DMS53 (cell line): ENCODE measurements at regions not wholly inside any gene's neighbourhood (a gene's known extent, or its start where the extent isn't known, plus 50 kb on each side); places are given as distances from the start of the nearest gene placed in this dataset.

Experiments used
- DNase-seq: peaks from one replicate; lab custom pipeline; 2025; lab: John Stamatoyannopoulos, UW

DNA sequence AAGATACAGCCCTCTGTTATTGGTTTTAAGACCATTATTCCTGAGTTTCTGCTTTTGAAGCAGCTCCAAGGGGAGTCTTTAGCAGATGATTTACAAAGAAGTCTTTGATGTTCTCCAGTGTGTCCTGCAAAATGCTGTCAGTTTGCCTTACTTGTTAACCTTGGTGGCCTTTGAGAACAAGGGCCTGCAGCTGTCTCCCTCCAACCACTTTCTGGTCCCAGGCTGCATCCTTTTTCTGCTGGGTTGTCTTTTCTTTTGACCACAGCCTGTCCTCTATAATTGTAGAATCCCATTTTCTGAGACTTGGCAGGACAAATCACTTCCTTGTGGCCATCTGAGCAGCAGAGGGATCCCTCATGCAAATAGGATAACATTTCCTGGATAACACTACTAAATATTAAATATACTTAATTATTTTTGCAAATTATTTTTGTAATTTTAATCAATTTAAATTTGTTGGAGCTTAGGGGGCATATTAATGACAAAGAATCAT, 281.4 kb downstream of the DMRT2 start:
- DNase-seq: no peak

GRCh38 chr9:1332156-1332555, 282.0 kb downstream of the DMRT2 start:
- no peak for DNase-seq

DNA sequence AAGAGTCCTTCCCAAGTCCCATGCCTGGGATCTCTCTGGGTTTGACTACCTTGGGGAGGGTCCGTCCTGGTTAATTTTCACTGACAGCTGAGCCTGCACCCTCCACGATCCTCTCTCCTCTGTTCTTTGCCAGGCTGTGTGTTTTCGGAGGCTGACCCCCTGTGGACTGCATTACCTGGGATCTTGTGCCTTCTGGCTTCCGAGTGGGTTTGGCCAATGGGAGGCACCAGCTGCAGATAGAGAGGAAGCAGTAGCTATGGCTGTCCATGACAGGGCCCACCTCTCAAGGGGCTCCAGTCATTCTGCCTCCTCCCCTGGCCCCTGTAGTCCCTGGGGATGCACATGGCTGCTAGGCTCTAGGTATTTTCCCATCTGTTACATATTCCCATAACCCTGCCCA, 285.0 kb downstream of the DMRT2 start:
- DNase-seq: no peak

DNA sequence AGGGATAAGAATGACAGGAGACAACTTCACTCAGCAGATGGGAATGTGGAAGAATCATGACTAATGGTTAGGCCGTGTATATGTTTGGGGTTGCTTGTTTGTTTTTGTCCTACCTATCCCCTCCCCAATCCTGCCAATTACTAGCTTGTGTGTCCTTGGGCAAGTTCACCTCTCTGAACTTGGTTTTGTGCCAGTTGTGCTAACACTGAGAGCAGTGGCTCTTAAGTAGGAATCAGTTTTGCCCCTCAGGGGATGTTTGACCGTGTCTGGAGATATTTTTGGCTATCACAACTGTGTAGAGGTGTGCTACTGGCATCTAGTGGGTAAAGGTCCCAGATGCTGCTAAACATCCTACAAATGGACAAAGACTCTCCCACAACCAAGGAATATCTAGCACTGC, 287.0 kb downstream of the DMRT2 start:
- DNase-seq: peak; percentile 24

- no peak for DNase-seq
Measured at GRCh38 chr9:1340390-1340789, 290.2 kb downstream of the DMRT2 start.

GRCh38 chr9:1353291-1353690, 303.1 kb downstream of the DMRT2 start:
- no peak for DNase-seq

DNA sequence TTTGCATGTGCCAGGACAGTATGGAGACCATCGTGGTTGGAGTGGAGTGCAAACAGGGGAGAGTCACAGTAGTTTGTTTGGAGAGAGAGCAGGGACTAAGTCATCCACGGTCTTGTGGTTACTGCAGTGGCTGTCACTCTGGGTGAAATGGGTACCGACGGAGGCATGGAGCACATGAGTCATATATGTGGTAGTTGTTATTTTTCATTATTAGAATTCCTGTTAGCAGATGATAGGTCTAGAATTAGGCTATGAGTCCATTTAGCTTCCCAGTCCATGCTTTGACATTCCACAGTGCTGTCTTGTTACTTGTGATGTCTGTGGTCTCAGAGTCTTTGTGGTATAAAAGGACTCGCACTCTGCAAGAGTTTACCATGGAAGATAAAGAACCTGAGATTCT, 303.9 kb downstream of the DMRT2 start:
- no peak for DNase-seq

DNA sequence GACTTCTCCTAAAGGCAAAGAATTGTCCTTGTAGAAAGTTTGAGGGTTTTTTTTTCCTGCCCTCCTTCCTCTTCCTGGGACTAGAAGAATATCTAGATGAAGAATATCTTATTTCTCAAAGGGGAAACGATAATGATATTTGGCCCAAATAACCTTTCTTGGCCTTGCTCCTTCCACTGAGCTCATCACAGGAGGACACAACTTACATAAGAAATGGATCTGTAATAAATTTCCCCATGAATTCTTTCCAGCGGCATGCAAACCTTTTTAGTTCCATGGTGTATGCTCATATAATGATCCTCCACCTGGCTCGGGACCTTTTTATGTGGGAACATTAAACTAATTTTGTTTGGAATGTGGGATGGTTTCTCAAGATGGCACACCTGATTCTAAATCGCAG, 304.4 kb downstream of the DMRT2 start:
- no peak for DNase-seq

- no peak for DNase-seq
Measured at GRCh38 chr9:1355656-1356055, 305.5 kb downstream of the DMRT2 start.

- DNase-seq: no peak
Measured at GRCh38 chr9:1362845-1363244, 312.7 kb downstream of the DMRT2 start.

DNA sequence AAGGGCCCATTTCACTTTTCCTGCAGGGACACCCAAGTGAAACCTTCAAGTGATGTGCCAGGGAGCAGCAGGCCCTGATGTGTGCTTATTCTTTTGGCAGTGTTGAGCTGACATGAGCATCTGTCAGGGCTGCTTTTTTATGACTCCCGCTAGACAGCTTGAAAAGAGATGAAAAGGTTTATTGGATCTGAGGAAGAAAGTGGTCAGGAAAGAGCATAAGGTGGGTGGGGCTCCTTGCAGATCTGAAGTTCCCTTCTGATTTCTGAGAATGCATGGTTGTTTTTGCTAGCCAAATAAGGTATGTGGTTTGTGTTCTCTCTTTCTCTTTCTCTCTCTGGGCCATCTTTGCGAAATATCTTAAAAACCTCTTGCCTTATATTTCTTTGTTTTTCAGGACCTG, 316.1 kb downstream of the DMRT2 start:
- no peak for DNase-seq

GRCh38 chr9:1369297-1369696, 319.1 kb downstream of the DMRT2 start:
- no peak for DNase-seq

DNA sequence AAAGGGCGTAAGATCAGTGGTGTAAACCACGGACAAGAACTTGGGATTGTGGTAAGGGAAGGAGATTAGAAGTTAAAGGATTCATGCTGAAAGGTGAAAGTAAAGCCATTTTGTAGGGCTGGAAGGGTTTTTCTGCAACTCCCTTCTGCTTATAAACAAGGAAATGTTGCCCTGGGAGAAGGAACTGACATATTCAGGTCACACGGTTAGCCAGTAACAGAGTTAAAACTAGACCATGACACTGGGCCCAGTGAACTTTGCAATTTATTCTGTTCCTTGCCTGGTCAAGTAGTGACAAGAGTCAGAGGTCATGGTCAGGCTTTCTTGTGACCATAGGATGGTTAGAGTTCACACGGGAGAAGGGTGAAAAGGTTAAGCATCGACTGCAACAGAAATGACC, 323.3 kb downstream of the DMRT2 start:
- DNase-seq: no peak

- DNase-seq: no peak
Measured at GRCh38 chr9:1383899-1384455, 333.8 kb downstream of the DMRT2 start.

- no peak for DNase-seq
Measured at GRCh38 chr9:1384816-1385215, 334.7 kb downstream of the DMRT2 start.

DNA sequence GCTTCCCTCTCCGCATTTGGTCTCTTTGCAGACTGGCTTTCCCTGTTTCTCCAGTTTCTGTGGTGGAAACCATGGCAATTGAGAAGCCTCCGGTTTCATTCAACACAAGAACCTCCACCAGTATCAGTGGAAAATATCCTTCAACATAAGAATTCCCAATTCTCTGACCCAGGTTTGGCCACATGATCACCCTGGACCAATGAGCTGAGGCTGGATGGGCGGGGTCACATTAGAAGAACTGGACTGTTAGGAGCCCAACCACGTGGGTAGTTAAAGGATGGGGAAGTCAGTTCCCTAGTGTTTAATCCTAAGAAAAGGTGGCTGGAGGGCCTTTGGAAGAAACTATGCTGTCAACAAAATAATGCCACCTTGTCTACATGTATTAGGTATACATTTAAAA, 336.3 kb downstream of the DMRT2 start:
- peak; percentile 0 for DNase-seq

- DNase-seq: no peak
Measured at GRCh38 chr9:1388216-1388615, 338.1 kb downstream of the DMRT2 start.

DNA sequence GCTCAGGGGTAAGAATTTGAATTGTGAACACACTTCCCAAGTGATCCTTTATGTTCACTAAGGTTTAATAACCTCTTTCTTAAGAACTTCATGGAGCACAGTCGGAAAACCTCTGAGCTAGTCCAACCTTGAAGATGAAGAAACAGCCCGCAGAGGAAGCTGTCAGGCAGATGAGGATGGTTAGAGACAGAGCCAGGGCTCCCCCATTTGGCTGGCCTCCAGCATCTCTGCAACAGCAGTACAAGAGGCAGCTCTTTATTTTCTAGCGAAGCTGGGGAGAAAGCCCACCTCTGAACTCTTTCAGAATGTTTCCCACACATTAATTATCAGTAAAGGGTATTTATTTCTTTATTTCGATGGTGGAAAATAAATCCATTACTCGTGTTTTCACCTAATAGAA, 350.8 kb downstream of the DMRT2 start:
- DNase-seq: no peak

DNA sequence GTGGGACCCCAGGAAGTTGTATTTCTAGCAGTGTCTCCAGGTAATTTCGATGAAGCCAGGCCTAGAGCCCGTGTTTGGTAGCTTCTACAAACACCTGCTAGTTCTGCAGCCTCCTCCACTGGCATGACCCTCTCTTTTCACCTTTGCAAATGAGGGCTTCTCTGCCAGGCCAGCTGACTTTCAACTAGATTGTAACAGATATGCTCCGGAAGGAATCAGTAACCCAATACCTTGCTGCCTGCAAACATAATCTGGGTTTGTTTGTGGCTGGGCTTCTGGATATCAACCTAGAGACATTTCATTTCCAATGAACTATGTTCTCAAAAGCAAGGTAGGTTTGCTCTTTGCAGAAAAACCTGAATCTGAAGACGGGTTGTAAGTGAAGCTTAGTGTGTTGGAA, 354.8 kb downstream of the DMRT2 start:
- no peak for DNase-seq

- no peak for DNase-seq
Measured at GRCh38 chr9:1411826-1412225, 361.7 kb downstream of the DMRT2 start.

DNA sequence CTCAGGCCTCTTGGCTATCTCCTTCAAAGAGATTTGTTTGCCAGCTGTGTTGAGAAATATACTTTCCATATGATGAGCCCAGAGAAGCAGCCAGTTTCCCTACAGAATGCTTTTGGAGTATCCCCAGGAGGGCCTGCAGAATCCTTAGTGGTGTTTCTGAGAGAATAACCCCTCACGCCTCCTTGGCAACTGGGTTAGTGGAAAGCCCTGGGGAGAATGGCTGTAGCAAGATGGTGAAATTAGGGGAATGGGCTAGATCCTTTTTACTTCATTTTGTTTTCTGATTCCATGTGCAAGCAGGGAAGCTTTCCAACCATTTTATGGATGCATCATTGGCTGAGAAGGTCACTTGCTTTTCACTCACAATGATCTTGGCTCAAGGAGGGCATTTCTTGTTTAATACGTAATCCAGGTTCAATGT, 364.6 kb downstream of the DMRT2 start:
- no peak for DNase-seq

GRCh38 chr9:1415146-1415545, 365.0 kb downstream of the DMRT2 start:
- peak; percentile 0 for DNase-seq

GRCh38 chr9:1416261-1416660, 366.1 kb downstream of the DMRT2 start:
- no peak for DNase-seq

- DNase-seq: no peak
Measured at GRCh38 chr9:1421436-1421835, 371.3 kb downstream of the DMRT2 start.

DNA sequence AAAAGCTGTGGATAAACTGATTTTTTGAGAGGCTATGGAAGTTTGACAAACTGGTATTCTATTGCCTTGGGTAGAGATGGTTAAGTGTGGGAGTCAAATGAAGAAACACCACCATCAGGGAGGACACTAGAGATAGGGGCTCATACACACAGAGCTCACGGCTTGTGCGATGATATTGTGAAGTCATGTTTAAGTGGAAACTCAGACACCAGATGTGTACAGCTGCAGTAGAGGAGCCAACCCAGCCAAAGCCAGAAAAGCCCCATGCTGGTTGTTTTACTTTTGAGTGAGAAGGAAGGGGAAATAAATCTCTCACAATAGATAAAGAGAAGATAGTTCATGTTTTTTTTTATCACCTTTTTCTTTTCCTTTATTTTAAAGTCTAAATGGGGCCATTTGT, 377.7 kb downstream of the DMRT2 start:
- DNase-seq: no peak
